ENCODE measurements at regions not wholly inside any gene's neighbourhood (a gene's known extent, or its start where the extent isn't known, plus 50 kb on each side); places are given as distances from the start of the nearest gene placed in this dataset.

DNA sequence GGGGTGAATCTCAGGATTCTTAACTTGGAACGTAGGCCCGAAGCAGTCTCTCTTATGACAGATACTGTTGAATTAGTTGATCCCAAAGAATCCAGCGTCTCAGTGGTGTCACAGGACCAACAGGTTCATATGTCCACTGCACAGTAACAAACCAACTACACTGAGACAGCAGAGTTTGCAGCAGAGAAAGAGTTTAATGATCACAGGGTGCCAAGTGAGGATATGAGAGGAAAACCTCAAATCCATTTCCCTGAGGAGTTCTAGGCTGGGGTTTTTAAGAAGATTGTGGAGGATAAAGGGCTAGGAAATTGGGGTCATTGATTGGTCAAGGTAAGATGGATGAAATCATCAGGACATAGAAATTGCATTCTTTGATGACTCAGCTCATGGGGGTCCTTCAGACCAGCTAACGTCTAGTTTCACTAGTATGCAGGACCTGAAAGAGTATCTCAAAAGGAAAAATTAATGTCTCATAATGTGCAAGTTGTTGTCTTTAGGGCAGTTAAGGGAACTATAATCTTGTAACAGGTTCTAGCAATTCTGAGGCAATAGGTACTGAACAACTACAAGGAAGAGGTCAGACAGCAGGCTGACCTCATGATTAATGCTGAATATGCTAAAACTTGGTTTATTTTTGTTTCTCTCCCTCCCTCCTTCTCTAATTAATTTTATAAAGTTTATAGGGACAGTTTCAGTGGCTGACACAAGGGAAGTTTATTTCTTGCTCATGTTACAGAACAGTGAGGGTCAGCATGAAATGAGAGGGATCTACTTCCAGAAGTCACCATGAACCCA lies 310.9 kb upstream of the NEBL start:
- no peak overlapping the region for H3K9ac ChIP-seq (ENCODE audit: low read length in 3 of 3)
- H3K36me3 ChIP-seq (ENCODE audit: control insufficient read depth in 2 of 3, insufficient read depth in 3 of 3, low read length in 3 of 3): no peaks in the 10 kb centered on the region
- no peak overlapping the region for H3K27ac ChIP-seq (ENCODE audit: low read depth in 2 of 2, low read length in 2 of 2)
- DNase-seq: peak in 1 of 5 donors; percentile 28
- no peak overlapping the region for H3K4me3 ChIP-seq (ENCODE audit: low read length in 3 of 3)
- intact Hi-C loops (cut with DNase I): no loop called here
- H3K27me3 ChIP-seq (ENCODE audit: control insufficient read depth, insufficient read depth, low read length): no peaks in the 10 kb centered on the region
- H3K9me3 ChIP-seq (ENCODE audit: control insufficient read depth in 2 of 3, insufficient read depth in 1 of 3, low read length in 3 of 3): peaks cover 0 to 9% (median 3%) of the 10 kb centered on the region in 3 donors
- no peak for FAIRE-seq
- peaks cover 0 to 9% (median 0%) of the 10 kb centered on the region in 3 donors for H3K4me1 ChIP-seq (ENCODE audit: control insufficient read depth in 2 of 3, insufficient read depth in 2 of 3, low read depth in 1 of 3, low read length in 3 of 3)
- TF ChIP-seq, protein P1, sequence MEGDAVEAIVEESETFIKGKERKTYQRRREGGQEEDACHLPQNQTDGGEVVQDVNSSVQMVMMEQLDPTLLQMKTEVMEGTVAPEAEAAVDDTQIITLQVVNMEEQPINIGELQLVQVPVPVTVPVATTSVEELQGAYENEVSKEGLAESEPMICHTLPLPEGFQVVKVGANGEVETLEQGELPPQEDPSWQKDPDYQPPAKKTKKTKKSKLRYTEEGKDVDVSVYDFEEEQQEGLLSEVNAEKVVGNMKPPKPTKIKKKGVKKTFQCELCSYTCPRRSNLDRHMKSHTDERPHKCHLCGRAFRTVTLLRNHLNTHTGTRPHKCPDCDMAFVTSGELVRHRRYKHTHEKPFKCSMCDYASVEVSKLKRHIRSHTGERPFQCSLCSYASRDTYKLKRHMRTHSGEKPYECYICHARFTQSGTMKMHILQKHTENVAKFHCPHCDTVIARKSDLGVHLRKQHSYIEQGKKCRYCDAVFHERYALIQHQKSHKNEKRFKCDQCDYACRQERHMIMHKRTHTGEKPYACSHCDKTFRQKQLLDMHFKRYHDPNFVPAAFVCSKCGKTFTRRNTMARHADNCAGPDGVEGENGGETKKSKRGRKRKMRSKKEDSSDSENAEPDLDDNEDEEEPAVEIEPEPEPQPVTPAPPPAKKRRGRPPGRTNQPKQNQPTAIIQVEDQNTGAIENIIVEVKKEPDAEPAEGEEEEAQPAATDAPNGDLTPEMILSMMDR (IDR thresholded peaks at IDR 0.05; ENCODE audit: borderline replicate concordance, extremely low read depth, insufficient read depth): no peak

DNA sequence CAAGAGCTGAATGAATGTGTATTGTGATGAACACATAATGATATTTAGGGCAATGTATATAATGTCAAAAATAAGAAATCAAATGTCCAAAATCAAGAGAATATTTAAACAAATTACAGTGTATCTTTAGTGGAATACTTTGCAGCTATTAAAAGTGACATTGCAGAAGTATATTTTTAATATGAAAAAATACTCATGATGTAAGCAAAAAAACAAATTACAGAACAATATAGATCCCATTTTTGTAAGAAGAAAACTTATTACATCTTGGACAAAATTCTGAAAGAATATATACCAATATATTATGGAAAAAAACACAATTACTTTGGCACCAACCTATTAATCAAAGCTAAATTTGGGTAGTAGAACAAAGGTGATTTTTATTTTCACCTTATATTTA lies 308.2 kb upstream of the NEBL start:
- DNase-seq: no peak

DNA sequence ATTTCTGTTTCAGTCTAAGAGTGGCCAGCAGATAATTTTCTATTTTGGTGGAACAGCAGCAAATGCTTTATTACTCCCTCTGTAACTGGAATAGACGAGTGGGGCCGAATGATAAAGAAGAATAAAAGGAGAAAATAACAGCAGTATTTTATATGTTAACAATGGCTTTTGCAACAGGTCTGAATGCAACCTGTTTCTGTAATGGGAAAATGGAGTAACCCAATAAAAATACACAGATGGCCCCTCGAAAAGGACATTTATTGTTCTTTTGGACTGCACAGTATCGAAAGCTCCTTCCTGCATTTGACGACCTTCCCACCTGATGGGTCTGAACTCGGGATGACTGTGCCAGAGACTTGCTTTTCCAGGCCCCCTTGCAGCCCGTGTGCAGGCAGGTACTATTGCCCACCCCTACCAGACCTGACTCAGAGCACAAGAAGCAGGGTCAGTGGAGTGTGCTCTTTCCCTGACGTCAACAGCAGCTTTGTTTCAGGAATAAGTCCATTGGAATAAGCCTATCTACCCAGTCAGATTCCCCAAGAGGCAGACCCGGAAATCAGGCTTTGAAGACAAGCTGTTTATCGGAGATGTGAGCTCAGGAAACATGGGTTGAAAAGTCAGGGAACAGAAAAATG lies 306.5 kb upstream of the NEBL start:
- Histone ChIP-seq H3K9me3 (ENCODE audit: control insufficient read depth in 2 of 3, insufficient read depth in 1 of 3, low read length in 3 of 3) (peaks cover 0 to 9% (median 3%) of the 10 kb centered on the region in 3 donors), H3K9ac (ENCODE audit: low read length in 3 of 3) (no peak overlapping the region), H3K27ac (ENCODE audit: low read depth in 2 of 2, low read length in 2 of 2) (no peak overlapping the region), H3K27me3 (ENCODE audit: control insufficient read depth, insufficient read depth, low read length) (no peaks in the 10 kb centered on the region), H3K36me3 (ENCODE audit: control insufficient read depth in 2 of 3, insufficient read depth in 3 of 3, low read length in 3 of 3) (no peaks in the 10 kb centered on the region), H3K4me1 (ENCODE audit: control insufficient read depth in 2 of 3, insufficient read depth in 2 of 3, low read depth in 1 of 3, low read length in 3 of 3) (peaks cover 0 to 5% (median 0%) of the 10 kb centered on the region in 3 donors), H3K4me3 (ENCODE audit: low read length in 3 of 3) (no peak overlapping the region)
- intact Hi-C loops (cut with DNase I): no loop called here
- no peak for FAIRE-seq
- no peak for DNase-seq
- TF ChIP-seq, protein P1 (IDR thresholded peaks at IDR 0.05; ENCODE audit: borderline replicate concordance, extremely low read depth, insufficient read depth): no peak

More for the DNA sequence above, 308.2 kb upstream of the NEBL start:
- H3K27me3 ChIP-seq (ENCODE audit: control insufficient read depth, insufficient read depth, low read length): no peaks in the 10 kb centered on the region
- H3K27ac ChIP-seq (ENCODE audit: low read depth in 2 of 2, low read length in 2 of 2): no peak overlapping the region
- intact Hi-C loops (cut with DNase I): no loop called here
- H3K9me3 ChIP-seq (ENCODE audit: control insufficient read depth in 2 of 3, insufficient read depth in 1 of 3, low read length in 3 of 3): peaks cover 0 to 9% (median 3%) of the 10 kb centered on the region in 3 donors
- TF ChIP-seq, protein P1 (IDR thresholded peaks at IDR 0.05; ENCODE audit: borderline replicate concordance, extremely low read depth, insufficient read depth): no peak
- peaks cover 0 to 9% (median 0%) of the 10 kb centered on the region in 3 donors for H3K4me1 ChIP-seq (ENCODE audit: control insufficient read depth in 2 of 3, insufficient read depth in 2 of 3, low read depth in 1 of 3, low read length in 3 of 3)
- H3K36me3 ChIP-seq (ENCODE audit: control insufficient read depth in 2 of 3, insufficient read depth in 3 of 3, low read length in 3 of 3): no peaks in the 10 kb centered on the region
- no peak overlapping the region for H3K9ac ChIP-seq (ENCODE audit: low read length in 3 of 3)
- H3K4me3 ChIP-seq (ENCODE audit: low read length in 3 of 3): no peak overlapping the region
- FAIRE-seq: peak; percentile 38
